ENCODE measurements at regions not wholly inside any gene's neighbourhood (a gene's known extent, or its start where the extent isn't known, plus 50 kb on each side); places are given as distances from the start of the nearest gene placed in this dataset.

GRCh38 chr9:81058782-81059181 lies 630.6 kb downstream of the TLE1 start:
- no peak overlapping the region for H3K4me2 ChIP-seq (ENCODE audit: insufficient read depth, low read length)
- H2AFZ ChIP-seq (ENCODE audit: low read depth, low read length), result no peak overlapping the region
- intact Hi-C loops (cut with micrococcal nuclease) (no loop called here), dilution Hi-C loops (cut with MboI; ENCODE audit: extremely low pct_ligation_motif_present, low sequenced_read_pairs) (no loop called here)
- H4K20me1 ChIP-seq (replicated peaks; ENCODE audit: control insufficient read depth, extremely low read depth, insufficient read depth, low read length), result no peaks in the 10 kb centered on the region
- no peak for DNase-seq (ENCODE audit: low read depth, low spot score)
- TF ChIP-seq FOS (IDR thresholded peaks at IDR 0.05; ENCODE audit: borderline replicate concordance, insufficient read depth, low read length) (no peak), JUN (IDR thresholded peaks at IDR 0.05; ENCODE audit: borderline replicate concordance, insufficient read depth, insufficient read length, low read depth) (no peak), MYC (IDR thresholded peaks at IDR 0.05; ENCODE audit: low read depth, low read length) (no peak), EZH2 (IDR thresholded peaks at IDR 0.05; ENCODE audit: borderline replicate concordance, low read depth, low read length, severe bottlenecking) (no peak), POLR2AphosphoS5 (IDR thresholded peaks at IDR 0.05; ENCODE audit: insufficient read depth, low read depth, low read length) (no peak), GATA2 (IDR thresholded peaks at IDR 0.05; ENCODE audit: insufficient read depth, insufficient read length, low read depth, low read length) (no peak), MAX (IDR thresholded peaks at IDR 0.05; ENCODE audit: insufficient read depth, insufficient read length) (no peak), CTCF (IDR thresholded peaks at IDR 0.05; ENCODE audit: extremely low read depth in 1 of 2, insufficient read depth in 1 of 2, low read depth in 1 of 2, low read length in 2 of 2) (no peak), POLR2A (IDR thresholded peaks at IDR 0.05; ENCODE audit: low read depth, low read length) (no peak)
- no peaks in the 10 kb centered on the region for H3K27me3 ChIP-seq (ENCODE audit: control insufficient read depth in 2 of 2, insufficient read depth in 2 of 2, low read length in 2 of 2)
- no peaks in the 10 kb centered on the region for H3K4me1 ChIP-seq (ENCODE audit: control insufficient read depth, extremely low read depth, insufficient read depth, low read length)
- FAIRE-seq, result no peak
- H3K9ac ChIP-seq (replicated peaks; ENCODE audit: extremely low read depth, insufficient read depth, low read length), result no peak overlapping the region
- no TSS peak for BruUV-seq (replicated peaks)
- H3K27ac ChIP-seq (ENCODE audit: insufficient read depth, low read depth, low read length), result no peak overlapping the region
- ChIA-PET CTCF (no interaction called here), POLR2A (no interaction called here)
- no peak overlapping the region for H3K4me3 ChIP-seq (replicated peaks in 1 of 3; ENCODE audit: insufficient read depth in 1 of 3, low read depth in 1 of 3, low read length in 3 of 3)
- no peaks in the 10 kb centered on the region for H3K9me3 ChIP-seq (replicated peaks; ENCODE audit: control insufficient read depth, insufficient read depth, low read length)
- H3K36me3 ChIP-seq (ENCODE audit: control insufficient read depth in 2 of 2, extremely low read depth in 1 of 2, insufficient read depth in 2 of 2, low read length in 2 of 2), result no peaks in the 10 kb centered on the region
- no peaks in the 10 kb centered on the region for H3K79me2 ChIP-seq (ENCODE audit: control insufficient read depth, insufficient read depth, low read length)
- no peaks in the 10 kb centered on the region for H3K9me1 ChIP-seq (replicated peaks; ENCODE audit: control insufficient read depth, extremely low read depth, insufficient read depth, low read length)
